ENCODE measurements at regions not wholly inside any gene's neighbourhood (a gene's known extent, or its start where the extent isn't known, plus 50 kb on each side); places are given as distances from the start of the nearest gene placed in this dataset.

- no peaks in the 10 kb centered on the region for H3K9me2 ChIP-seq
- no peak overlapping the region for H2AFZ ChIP-seq (ENCODE audit: low read depth)
- ChIA-PET POLR2A (interaction anchor here (1.1 kb wide), 1 partner anchor 66 kb away, joined by 3 read pairs; no protein-coding TSS in a partner anchor), CTCF (interaction anchor here (1.0 to 2.0 kb wide), 4 partner anchors 11 to 82 kb away, joined by 5 to 12 read pairs (median 6); no protein-coding TSS in a partner anchor)
- H3F3A ChIP-seq (replicated peaks; ENCODE audit: insufficient read depth) = no peaks in the 10 kb centered on the region
- DNase-seq = peak; percentile 50
- H4K20me1 ChIP-seq (ENCODE audit: insufficient read depth) = no peaks in the 10 kb centered on the region
- H3K27me3 ChIP-seq (ENCODE audit: insufficient read depth) = peaks cover 14% of the 10 kb centered on the region
- no peaks in the 10 kb centered on the region for H3K9me3 ChIP-seq
- no peak for TF ChIP-seq ZBTB33 (IDR thresholded peaks at IDR 0.05; ENCODE audit: borderline replicate concordance, low read depth)
- TF ChIP-seq GATA2 (CRISPR knock-in tag; IDR thresholded peaks at IDR 0.05) = no peak
- TF ChIP-seq NFIC (IDR thresholded peaks at IDR 0.05; ENCODE audit: borderline replicate concordance) = no peak
- TF ChIP-seq CHD2 (IDR thresholded peaks at IDR 0.05; ENCODE audit: low read length, partially characterized antibody) = no peak
- TF ChIP-seq REST (IDR thresholded peaks at IDR 0.05; ENCODE audit: low read depth, low read length) = no peak
- TF ChIP-seq, protein P1, sequence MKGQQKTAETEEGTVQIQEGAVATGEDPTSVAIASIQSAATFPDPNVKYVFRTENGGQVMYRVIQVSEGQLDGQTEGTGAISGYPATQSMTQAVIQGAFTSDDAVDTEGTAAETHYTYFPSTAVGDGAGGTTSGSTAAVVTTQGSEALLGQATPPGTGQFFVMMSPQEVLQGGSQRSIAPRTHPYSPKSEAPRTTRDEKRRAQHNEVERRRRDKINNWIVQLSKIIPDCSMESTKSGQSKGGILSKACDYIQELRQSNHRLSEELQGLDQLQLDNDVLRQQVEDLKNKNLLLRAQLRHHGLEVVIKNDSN (IDR thresholded peaks at IDR 0.05; ENCODE audit: borderline replicate concordance, low read depth) = no peak
- no peak for TF ChIP-seq MXI1 (IDR thresholded peaks at IDR 0.05; ENCODE audit: low read depth, low read length)
- no peak for TF ChIP-seq EZH2phosphoT487 (IDR thresholded peaks at IDR 0.05; ENCODE audit: borderline replicate concordance, low read depth)
- no peak for TF ChIP-seq JUND (IDR thresholded peaks at IDR 0.05)
- TF ChIP-seq MAX (IDR thresholded peaks at IDR 0.05; ENCODE audit: low read depth) = no peak
- TF ChIP-seq TCF12 (IDR thresholded peaks at IDR 0.05) = no peak
- TF ChIP-seq MEF2A (IDR thresholded peaks at IDR 0.05; ENCODE audit: borderline replicate concordance, low read depth) = no peak
- TF ChIP-seq RFX5 (IDR thresholded peaks at IDR 0.05; ENCODE audit: low read length) = no peak
- no peak for TF ChIP-seq RAD21 (IDR thresholded peaks at IDR 0.05; ENCODE audit: low read length)
- TF ChIP-seq NRF1 (IDR thresholded peaks at IDR 0.05; ENCODE audit: low read depth, low read length) = no peak
- TF ChIP-seq IRF3 (IDR thresholded peaks at IDR 0.05; ENCODE audit: low read depth, low read length) = no peak
- no peak for TF ChIP-seq RCOR1 (IDR thresholded peaks at IDR 0.05; ENCODE audit: low read length)
- TF ChIP-seq FOXM1 (IDR thresholded peaks at IDR 0.05; ENCODE audit: low read depth) = no peak
- peak overlapping the region; percentile 57 for H3K4me2 ChIP-seq
- H3K4me3 ChIP-seq (ENCODE audit: low read depth in 2 of 2, low read length in 1 of 2) = peak overlapping the region in 1 of 2 experiments; percentile 38; a peak in 2 of 4 replicates
- H3K36me3 ChIP-seq (replicated peaks in 1 of 2; ENCODE audit: control insufficient read depth in 1 of 2, insufficient read depth in 2 of 2, low read length in 1 of 2) = no peaks in the 10 kb centered on the region
- no peaks in the 10 kb centered on the region for H3K79me2 ChIP-seq (ENCODE audit: insufficient read depth)
- no peak overlapping the region for H3K9ac ChIP-seq
- H3K27ac ChIP-seq (ENCODE audit: low read depth in 2 of 2, low read length in 1 of 2) = peak overlapping the region in 1 of 2 experiments; percentile 72; a peak in 2 of 4 replicates
- peaks cover 0 to 23% of the 10 kb centered on the region in 2 experiments; a peak in 2 of 4 replicates for H3K4me1 ChIP-seq (ENCODE audit: control insufficient read depth in 1 of 2, insufficient read depth in 2 of 2, low read depth in 1 of 2, low read length in 1 of 2)
- 19% methylated on average over 15 of the region's 15 CpGs for WGBS (ENCODE audit: low lambda C conversion rate)
These were observed 113.0 kb upstream of the TLR3 start for GRCh38 chr4:185955826-185956543.
